HepG2 (cell line): ENCODE measurements at regions not wholly inside any gene's neighbourhood (a gene's known extent, or its start where the extent isn't known, plus 50 kb on each side); places are given as distances from the start of the nearest gene placed in this dataset.

Experiments
- ATF3 ChIP-seq: sonication (generic); formaldehyde crosslinking; IDR thresholded peaks from 2 replicates; pipeline ENCODE4 v1.4.0; 2020; ENCODE audit warnings: missing genetic modification reagents
- BCL6 ChIP-seq: IDR thresholded peaks from 2 replicates; pipeline ENCODE4 v1.6.1; 2016; ENCODE audit warnings: missing genetic modification reagents, missing compliant biosample characterization
- BHLHE40 ChIP-seq: IDR thresholded peaks from 2 replicates; pipeline ENCODE4 v1.6.1; 2011; ENCODE audit warnings: low read length, improper control_type of control experiment
- HINFP ChIP-seq: sonication (generic); formaldehyde crosslinking; IDR thresholded peaks from 2 replicates; pipeline ENCODE4 v1.4.0; 2020; ENCODE audit warnings: low read depth, mild to moderate bottlenecking, missing genetic modification reagents
- HNF1A ChIP-seq, 2 experiments: sonication (generic) in 1 of 2; formaldehyde crosslinking in 1 of 2; IDR thresholded peaks; 2 replicates each; pipeline versions ENCODE4 v1.4.0 to v1.6.1; 2016 to 2020; ENCODE audit warnings: borderline replicate concordance in 1 of 2, low read depth in 1 of 2, mild to moderate bottlenecking in 1 of 2, missing genetic modification reagents in 1 of 2
- KMT2B ChIP-seq: IDR thresholded peaks from 2 replicates; pipeline ENCODE4 v1.6.1; 2016; ENCODE audit warnings: missing genetic modification reagents, missing compliant biosample characterization
- MTF2 ChIP-seq: sonication (generic); formaldehyde crosslinking; IDR thresholded peaks from 2 replicates; pipeline ENCODE4 v1.5.0; 2020; ENCODE audit warnings: missing genetic modification reagents, borderline replicate concordance
- NONO ChIP-seq, 2 experiments: fragments of 450-650 bp in 1 of 2; sonication (generic) in 1 of 2; formaldehyde crosslinking in 1 of 2; IDR thresholded peaks in 1 of 2; conservative IDR thresholded peaks in 1 of 2; 2 replicates each; pipeline versions ENCODE4 v1.6.1 to v1.8.0; 2017 to 2022; ENCODE audit warnings: mild to moderate bottlenecking in 1 of 2, missing genetic modification reagents in 1 of 2, moderate library complexity in 1 of 2
- PRDM10 ChIP-seq: sonication (generic); formaldehyde crosslinking; IDR thresholded peaks from 2 replicates; pipeline ENCODE4 v1.4.0; 2020; ENCODE audit warnings: low read depth, missing genetic modification reagents
- RFX5 ChIP-seq: IDR thresholded peaks from 2 replicates; pipeline ENCODE4 v1.6.1; 2011; ENCODE audit warnings: low read depth, low read length, improper control_type of control experiment
- RXRB ChIP-seq: IDR thresholded peaks from 2 replicates; pipeline ENCODE4 v1.6.1; 2016; ENCODE audit warnings: borderline replicate concordance, missing genetic modification reagents, missing compliant biosample characterization
- ZBTB43 ChIP-seq: sonication (generic); formaldehyde crosslinking; conservative IDR thresholded peaks from 2 replicates; pipeline ENCODE4 v1.4.0; 2020; ENCODE audit warnings: missing genetic modification reagents
- ZNF124 ChIP-seq: sonication (generic); formaldehyde crosslinking; IDR thresholded peaks from 2 replicates; pipeline ENCODE4 v1.4.0; 2020; ENCODE audit warnings: missing genetic modification reagents
- ZNF232 ChIP-seq: sonication (generic); formaldehyde crosslinking; IDR thresholded peaks from 2 replicates; pipeline ENCODE4 v1.4.0; 2020; ENCODE audit warnings: missing genetic modification reagents, borderline replicate concordance
- ZNF274 ChIP-seq: sonication (generic); formaldehyde crosslinking; IDR thresholded peaks from 2 replicates; pipeline ENCODE4 v1.5.1; 2020; ENCODE audit warnings: mild to moderate bottlenecking, missing genetic modification reagents
- ZNF800 ChIP-seq: sonication (generic); formaldehyde crosslinking; IDR thresholded peaks from 2 replicates; pipeline ENCODE4 v1.4.0; 2020; ENCODE audit warnings: missing genetic modification reagents
- ZNF891 ChIP-seq: sonication (generic); formaldehyde crosslinking; IDR thresholded peaks from 2 replicates; pipeline ENCODE4 v1.5.0; 2020; ENCODE audit warnings: mild to moderate bottlenecking, missing genetic modification reagents

GRCh38 chr1:48115835-48116234 lies 106.7 kb upstream of the SLC5A9 start (continued):
- TF ChIP-seq ZBTB43 (CRISPR knock-in tag) (peak; percentile 93), BCL6 (CRISPR knock-in tag) (no peak), ZNF891 (CRISPR knock-in tag) (no peak), RFX5 (no peak), ZNF274 (CRISPR knock-in tag) (no peak), NONO (IDR thresholded peaks at IDR 0.05) (no peak), NONO (CRISPR knock-in tag; conservative IDR thresholded peaks at IDR 0.05) (no peak), HINFP (CRISPR knock-in tag) (no peak), RXRB (CRISPR knock-in tag) (no peak), ZNF800 (CRISPR knock-in tag) (no peak), BHLHE40 (no peak), MTF2 (CRISPR knock-in tag) (no peak), HNF1A (IDR thresholded peaks at IDR 0.05; ENCODE audit: low read depth) (no peak), HNF1A (CRISPR knock-in tag; IDR thresholded peaks at IDR 0.05; ENCODE audit: borderline replicate concordance) (no peak), ZNF124 (CRISPR knock-in tag) (0 out of 2 replicates have a peak, but pooled peaks have one; percentile 12), ATF3 (CRISPR knock-in tag) (no peak), KMT2B (CRISPR knock-in tag) (no peak), PRDM10 (CRISPR knock-in tag) (no peak), ZNF232 (CRISPR knock-in tag) (no peak)
